SKM-1 (cell line): ENCODE measurements at regions not wholly inside any gene's neighbourhood (a gene's known extent, or its start where the extent isn't known, plus 50 kb on each side); places are given as distances from the start of the nearest gene placed in this dataset.
"Not testable (repeated sequence)": the region's sequence is repeated elsewhere in the genome, so short reads cannot be mapped to it uniquely, and the experiment has no call there.

Experiments
- DNase-seq: peaks from one replicate; lab custom pipeline; 2025; ENCODE audit not compliant: unreplicated experiment; lab: John Stamatoyannopoulos, UW

DNA sequence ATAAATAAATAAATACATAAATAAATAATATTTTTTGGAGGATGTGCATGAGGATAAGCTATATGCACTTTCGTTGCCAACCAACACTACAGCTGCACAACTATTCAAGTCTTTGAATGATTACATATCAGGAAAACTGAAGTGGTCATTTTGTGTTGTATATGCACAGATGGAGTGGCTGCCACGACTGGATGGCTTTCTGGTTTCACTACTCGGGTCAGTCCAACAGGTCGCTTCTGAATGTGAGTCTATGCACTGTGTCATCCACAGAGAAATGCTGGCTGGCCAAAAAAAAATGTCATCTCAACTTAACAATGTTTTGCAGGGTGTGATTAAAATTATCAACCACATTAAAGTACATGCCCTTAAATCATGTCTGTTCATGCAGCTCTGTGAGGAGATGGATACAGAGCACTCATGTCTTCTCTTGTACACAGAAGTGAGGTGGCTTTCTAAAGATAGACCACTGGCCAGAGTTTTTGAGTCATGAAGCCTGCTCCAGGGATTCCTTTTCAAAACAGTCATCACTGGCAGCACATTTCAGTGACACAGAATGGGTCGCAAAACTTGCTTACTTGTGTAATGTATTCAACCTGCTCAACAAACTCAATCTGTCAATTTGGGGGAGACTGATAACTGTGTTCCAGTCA lies 589.8 kb upstream of the CYLC2 start:
- DNase-seq = no peak

GRCh38 chr9:102403514-102403913 lies 591.6 kb upstream of the CYLC2 start:
- no peak for DNase-seq

GRCh38 chr9:102398205-102398604 lies 596.9 kb upstream of the CYLC2 start:
- DNase-seq = no peak

DNA sequence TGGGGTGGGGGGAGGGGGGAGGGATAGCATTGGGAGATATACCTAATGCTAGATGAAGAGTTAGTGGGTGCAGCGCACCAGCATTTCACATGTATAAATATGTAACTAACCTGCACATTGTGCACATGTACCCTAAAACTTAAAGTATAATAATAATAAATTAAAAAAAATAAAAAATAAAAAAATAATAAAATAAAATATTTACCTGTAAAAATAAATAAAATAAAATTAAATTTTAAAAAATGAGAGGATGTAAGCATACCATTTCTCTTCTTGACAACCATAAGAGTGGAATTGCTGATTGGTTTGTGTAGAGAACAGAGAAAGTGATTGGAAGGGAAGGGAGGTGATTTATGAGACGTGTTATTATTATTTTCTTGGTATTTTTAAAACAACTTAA lies 609.5 kb upstream of the CYLC2 start:
- not testable (repeated sequence) for DNase-seq

DNA sequence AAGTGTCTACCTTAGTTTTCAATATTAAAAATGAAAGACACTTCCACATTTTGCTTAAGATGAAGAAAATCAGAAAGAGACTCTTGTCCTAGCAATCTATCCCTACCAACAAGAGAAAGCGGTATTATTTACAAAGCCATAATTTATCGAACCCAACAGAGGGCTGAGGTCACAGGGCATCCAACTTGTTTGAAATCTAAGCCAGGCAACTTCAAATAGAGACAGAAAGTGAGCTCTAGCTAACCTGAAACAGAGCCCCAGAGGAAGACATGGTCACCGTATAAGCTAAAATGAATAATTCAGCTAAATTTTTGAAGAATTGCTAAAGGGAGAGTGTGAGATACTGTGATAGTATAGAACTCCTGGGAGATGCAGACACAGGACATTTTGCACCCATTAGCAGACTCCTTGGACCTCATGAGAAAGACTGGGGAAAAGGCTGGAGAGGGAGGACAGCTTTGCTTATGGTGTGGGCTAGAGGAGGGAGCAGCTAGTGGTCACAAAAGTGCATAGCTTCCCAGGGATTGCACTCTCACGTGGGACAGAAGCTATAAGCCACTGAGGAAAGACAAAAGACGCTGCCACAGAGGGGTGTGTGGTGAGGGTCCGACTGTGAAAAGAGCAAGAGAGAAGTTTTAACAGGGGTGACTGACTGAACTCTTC lies 624.2 kb upstream of the GRIN3A start:
- no peak for DNase-seq

DNA sequence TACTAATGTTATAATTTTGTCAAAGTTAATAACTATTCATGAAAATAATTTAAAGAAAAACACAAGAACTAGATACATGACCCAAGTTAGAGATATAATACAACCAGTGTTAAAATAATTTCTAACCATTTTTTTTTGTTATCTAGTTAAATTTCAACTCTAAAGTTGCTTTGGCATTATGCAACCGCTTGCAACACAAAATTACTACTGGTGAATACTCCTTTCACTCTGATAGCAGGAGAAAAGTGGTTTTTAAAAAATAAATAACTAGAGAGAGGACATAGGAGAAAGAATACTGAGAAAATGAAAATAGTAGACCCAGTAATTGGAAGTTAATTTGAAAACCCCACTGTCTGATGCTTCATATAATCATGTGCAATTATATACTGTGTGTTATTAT lies 622.4 kb upstream of the GRIN3A start:
- DNase-seq = no peak

DNA sequence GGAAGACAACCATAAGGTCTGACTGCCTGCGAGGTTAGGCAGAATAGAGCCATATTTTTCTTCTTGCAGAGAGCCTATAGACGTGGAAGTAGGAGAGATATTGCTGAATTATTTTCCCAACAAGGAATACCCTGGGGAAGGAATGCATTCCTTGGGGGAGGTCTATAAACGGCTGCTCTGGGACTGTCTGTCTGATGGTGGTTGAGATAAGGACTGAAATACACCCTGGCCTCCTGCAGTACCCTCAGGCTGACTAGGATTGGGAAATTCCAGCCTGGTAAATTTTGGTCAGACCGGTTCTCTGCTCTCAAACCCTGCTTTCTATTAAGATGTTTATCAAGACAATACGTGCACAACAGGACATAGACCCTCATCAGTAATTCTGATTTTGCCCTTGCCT lies 617.5 kb upstream of the GRIN3A start:
- no peak for DNase-seq

- no peak for DNase-seq
Observed at GRCh38 chr9:102354041-102354440, 615.6 kb upstream of the GRIN3A start.

GRCh38 chr9:102337471-102337870 lies 599.0 kb upstream of the GRIN3A start:
- not testable (repeated sequence) for DNase-seq

GRCh38 chr9:102309379-102309778 lies 570.9 kb upstream of the GRIN3A start:
- DNase-seq = no peak

DNA sequence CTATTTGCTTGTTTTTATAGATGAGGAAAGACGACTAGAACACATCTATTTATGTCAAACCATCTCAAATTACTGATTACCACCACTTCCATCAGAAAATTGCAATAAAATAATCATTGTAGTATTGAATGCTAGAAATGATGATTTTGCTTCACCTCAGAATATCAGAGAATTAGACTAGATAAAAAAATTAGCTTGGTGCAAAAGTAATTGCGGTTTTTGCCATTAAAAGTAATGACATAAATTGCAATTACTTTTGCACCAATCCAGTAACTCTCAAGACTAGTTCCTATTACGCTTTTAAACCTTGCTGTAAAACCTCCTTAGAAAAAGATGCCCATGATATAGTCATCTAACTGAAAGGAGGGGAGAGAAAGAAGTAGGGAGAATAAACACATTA lies 556.7 kb upstream of the GRIN3A start:
- DNase-seq = no peak

DNA sequence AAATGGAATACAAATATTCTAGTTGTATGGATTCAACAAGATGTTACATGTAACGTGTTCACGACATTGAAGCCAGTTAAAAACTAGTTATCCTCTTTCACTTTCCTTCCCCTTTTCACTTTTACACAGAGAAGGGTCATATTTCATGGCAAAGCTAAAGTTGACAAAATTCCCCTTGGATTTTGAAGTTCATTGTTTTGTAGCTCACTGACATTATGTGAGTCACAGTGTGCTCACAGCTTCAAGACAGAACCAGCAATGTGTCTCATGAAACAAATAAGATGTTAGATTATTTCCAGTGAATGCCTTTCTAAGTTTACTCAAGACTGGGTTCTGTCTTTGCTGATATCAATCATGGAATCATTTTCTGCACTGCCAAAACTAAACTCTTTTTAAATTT lies 535.5 kb upstream of the GRIN3A start:
- no peak for DNase-seq

DNA sequence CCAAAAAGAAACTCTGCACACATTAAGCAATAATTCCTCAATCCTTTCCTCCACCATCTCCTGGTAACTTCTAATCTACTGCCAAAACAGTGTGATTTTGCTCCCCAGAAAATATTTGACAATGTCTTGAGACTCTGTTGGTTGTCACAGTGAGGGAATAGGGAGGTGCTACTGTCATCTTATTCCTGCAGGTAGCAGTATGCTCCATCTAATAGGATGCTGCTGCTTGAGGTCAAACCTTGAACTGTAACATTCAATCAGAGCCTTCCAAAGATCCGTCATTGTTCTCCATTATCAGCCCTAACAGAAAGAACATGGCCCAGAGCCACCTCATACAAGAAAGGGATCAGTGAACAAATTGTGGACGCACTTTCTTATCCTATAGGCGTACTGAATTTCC lies 514.7 kb upstream of the GRIN3A start:
- DNase-seq = no peak

DNA sequence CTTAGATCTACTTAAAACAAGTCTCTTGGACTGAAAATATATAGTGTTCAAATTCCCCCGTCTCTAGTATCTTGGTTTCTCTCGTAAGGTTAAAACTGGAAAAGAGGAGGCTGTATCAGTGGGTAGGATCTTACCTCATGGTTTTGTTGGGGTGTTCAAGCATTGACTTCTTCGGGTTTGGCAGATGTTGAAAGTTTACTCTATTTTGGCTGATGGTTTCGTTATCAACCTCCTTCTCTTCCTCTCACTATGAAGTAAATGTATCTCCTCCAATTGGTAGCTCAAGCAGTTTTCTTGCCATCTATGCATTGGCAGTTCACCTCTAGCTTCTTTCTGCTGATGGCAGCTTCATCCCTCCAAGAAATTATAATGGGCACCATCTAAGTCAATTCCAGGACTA lies 506.5 kb upstream of the GRIN3A start:
- no peak for DNase-seq

DNA sequence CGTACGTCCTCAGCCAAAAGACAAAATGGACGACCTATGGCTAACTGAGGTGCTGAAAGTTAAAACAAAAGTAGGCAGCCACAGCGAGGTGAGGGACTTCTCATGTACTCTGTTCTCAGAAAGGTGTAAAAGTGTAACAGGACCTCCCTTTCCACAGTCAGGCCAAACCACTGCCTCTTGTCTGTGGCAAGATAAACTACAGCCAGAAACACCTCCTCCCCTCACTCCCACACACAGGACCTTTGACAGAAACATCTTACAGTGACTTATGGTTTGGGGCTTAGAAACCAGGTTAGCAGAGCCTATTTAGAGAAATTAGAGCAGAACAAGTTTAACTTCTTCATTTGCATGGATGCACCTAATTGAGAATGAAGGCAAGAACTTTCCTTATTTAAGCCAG lies 499.1 kb upstream of the GRIN3A start:
- no peak for DNase-seq

GRCh38 chr9:102237094-102237493 lies 498.6 kb upstream of the GRIN3A start:
- DNase-seq = no peak

DNA sequence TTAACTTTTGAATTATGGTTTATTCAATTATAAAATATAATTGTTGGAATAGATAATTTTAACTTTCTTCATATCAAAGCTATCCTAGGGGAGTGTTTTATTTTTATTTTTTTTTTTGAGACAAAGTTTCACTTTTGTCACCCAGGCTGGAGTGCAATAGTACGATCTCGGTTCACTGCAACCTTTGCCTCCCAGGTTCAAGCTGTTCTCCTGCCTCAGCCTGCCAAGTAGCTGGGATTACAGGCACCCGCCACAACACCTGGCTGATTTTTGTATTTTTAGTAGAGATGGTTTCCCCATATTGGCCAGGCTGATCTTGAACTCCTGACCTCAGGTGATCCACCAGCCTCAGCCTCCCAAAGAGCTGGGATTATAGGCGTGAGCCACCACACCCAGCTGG lies 489.0 kb upstream of the GRIN3A start:
- not testable (repeated sequence) for DNase-seq

GRCh38 chr9:102225841-102226441 lies 487.5 kb upstream of the GRIN3A start:
- DNase-seq = no peak

GRCh38 chr9:102223320-102224136 lies 485.1 kb upstream of the GRIN3A start:
- DNase-seq = not testable (repeated sequence)

DNA sequence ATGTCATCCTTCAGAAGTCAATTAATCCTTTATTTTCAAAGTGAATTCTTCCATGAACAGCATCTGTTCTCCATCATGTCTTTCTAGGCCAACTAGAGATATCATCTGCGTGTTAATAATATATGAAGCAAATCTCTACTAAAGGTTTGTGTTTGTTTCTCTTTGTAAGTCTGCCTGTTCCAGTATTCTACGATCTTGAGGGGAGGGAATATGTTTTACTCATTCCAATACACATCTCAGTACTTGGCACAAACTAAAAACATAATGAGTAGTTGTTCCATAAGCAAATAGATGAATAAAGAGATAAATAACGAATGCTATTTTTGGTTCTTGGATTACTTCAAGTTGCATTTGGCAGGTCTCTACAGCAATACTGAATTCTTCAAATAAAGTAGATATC lies 470.7 kb upstream of the GRIN3A start:
- DNase-seq = no peak

DNA sequence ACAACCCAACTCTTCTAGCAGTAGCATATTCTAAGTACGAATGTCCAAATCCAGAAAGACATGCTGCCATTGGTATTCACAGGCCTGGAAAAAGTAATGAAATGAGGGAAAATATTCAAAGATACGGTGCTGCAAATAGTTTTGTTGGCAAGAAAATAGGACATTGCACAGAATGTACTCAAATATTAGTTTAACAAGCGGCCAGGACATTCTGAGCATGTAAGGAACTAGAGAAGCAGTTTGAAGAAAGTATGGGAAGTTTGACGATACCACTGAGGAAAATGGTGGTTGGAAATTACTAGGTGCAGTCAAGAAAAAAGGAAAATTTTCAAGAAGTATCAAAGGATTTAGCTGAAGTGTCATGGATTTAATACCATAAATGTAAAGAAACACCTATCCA lies 468.0 kb upstream of the GRIN3A start:
- no peak for DNase-seq

DNA sequence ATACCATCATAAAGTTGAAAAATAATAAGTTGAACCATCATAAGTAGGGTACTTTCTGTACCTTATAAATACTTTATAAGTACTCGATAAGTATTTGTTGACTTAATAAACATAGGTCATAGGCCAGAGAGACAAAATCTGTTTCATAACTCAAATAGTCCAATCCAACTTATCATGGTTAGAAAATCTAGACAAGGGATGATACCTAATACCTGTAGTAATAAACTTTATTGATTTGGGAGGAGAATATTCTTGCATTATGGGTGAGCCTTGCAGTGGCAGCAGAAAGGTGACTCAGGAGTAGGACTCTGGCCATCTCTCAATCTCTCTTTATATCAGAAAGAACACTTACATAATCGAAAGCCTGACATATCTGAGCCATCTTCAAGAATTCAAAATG lies 466.8 kb upstream of the GRIN3A start:
- DNase-seq = no peak
